K562 (cell line): ENCODE measurements at regions not wholly inside any gene's neighbourhood (a gene's known extent, or its start where the extent isn't known, plus 50 kb on each side); places are given as distances from the start of the nearest gene placed in this dataset.

ENCODE experiments used
- ATAC-seq: fragments of 200-7000 bp; cut with Tn5 transposase; 3 replicates; pipeline ENCODE4 v1.9.1; 2020; ENCODE audit warnings: moderate library complexity
- BruUV-seq: library from RNA; stranded (reverse); fragments of 400-500 nt; replicated peaks from 2 replicates; lab custom pipeline; 2021; lab: Mats Ljungman, UMichigan
- CTCF ChIA-PET: fragments of 300-600 bp; formaldehyde crosslinking; extraction: SDS; loops from one replicate; lab custom pipeline; 2021; ENCODE audit warnings: low intra/inter-chr PET ratio; lab: Yijun Ruan, JAX
- POLR2A ChIA-PET: fragments of 300-600, 350-650 bp; sonication (Branson Sonifier 250); formaldehyde crosslinking; extraction: SDS; loops from one replicate; lab custom pipeline; 2021; ENCODE audit warnings: antibody characterized with exemption, inconsistent platforms; lab: Yijun Ruan, JAX
- DNase-seq, 4 experiments: peaks; one replicate each; pipeline versions ENCODE4 v3.0.0 to v3.0.0-alpha.2; 2011 to 2018; ENCODE audit warnings: low spot score in 3 of 4, mixed read lengths in 3 of 4; ENCODE audit errors: extremely low read depth in 1 of 4
- FAIRE-seq: peaks from 2 replicates; lab custom pipeline; 2011; peaks lifted over from hg19 to GRCh38; lab: Jason Lieb, UNC
- H2AFZ ChIP-seq: 2 replicates; pipeline ENCODE4 v1.6.0; 2011; ENCODE audit warnings: low read depth, low read length, control low read depth, inconsistent platforms
- H3K27ac ChIP-seq: fragments of 200-600 bp; 3 replicates; pipeline ENCODE4 v1.8.0; 2011; ENCODE audit warnings: low read depth, mild to moderate bottlenecking, control low read depth, inconsistent platforms, low read length, moderate library complexity, mixed read lengths; ENCODE audit errors: extremely low read depth
- H3K27me3 ChIP-seq, 2 experiments: fragments of 300-600 bp in 1 of 2; 2 replicates in 1 of 2; 3 replicates in 1 of 2; pipeline versions ENCODE4 v1.6.0 to v1.8.0; 2011; ENCODE audit warnings: inconsistent platforms in 2 of 2, low read length in 2 of 2, mild to moderate bottlenecking in 1 of 2, mixed read lengths in 1 of 2, moderate library complexity in 1 of 2; ENCODE audit not compliant: control insufficient read depth in 2 of 2, insufficient read depth in 2 of 2
- H3K36me3 ChIP-seq: fragments of 300-600 bp; 3 replicates; pipeline ENCODE4 v1.8.0; 2011; ENCODE audit warnings: mild to moderate bottlenecking, low read length, inconsistent platforms; ENCODE audit not compliant: control insufficient read depth, insufficient read depth
- H3K4me1 ChIP-seq, 2 experiments: fragments of 200-600 bp in 1 of 2; replicated peaks in 1 of 2; 2 replicates in 1 of 2; 3 replicates in 1 of 2; pipeline versions ENCODE4 v1.5.1 to v1.8.0; 2011; ENCODE audit warnings: inconsistent platforms in 2 of 2, low read length in 2 of 2, mild to moderate bottlenecking in 1 of 2, mixed read lengths in 1 of 2, moderate library complexity in 1 of 2; ENCODE audit not compliant: control insufficient read depth in 2 of 2, insufficient read depth in 2 of 2
- H3K4me2 ChIP-seq: 2 replicates; pipeline ENCODE4 v1.6.1; 2011; ENCODE audit warnings: low read length, control low read depth, inconsistent platforms, mixed read lengths; ENCODE audit not compliant: insufficient read depth
- H3K4me3 ChIP-seq: fragments of 200-600 bp; sonication (generic), shearing (Covaris generic); 2 replicates; pipeline ENCODE4 v1.5.1; 2016; ENCODE audit warnings: control low read depth, inconsistent platforms
- H3K79me2 ChIP-seq: fragments of 200-600 bp; 3 replicates; pipeline ENCODE4 v1.8.0; 2011; ENCODE audit warnings: low read length, inconsistent platforms; ENCODE audit not compliant: control insufficient read depth, insufficient read depth
- H3K9ac ChIP-seq, 2 experiments: 2 replicates each; pipeline versions ENCODE4 v1.6.0 to v1.6.1; 2011; ENCODE audit warnings: low read depth in 2 of 2, low read length in 2 of 2, control low read depth in 1 of 2, inconsistent platforms in 1 of 2, mild to moderate bottlenecking in 1 of 2, mixed read lengths in 1 of 2; ENCODE audit not compliant: insufficient read depth in 1 of 2
- H3K9me1 ChIP-seq: one replicate; pipeline ENCODE4 v1.6.0; 2011; ENCODE audit warnings: inconsistent platforms, mild to moderate bottlenecking, low read length, moderate library complexity; ENCODE audit not compliant: control insufficient read depth, insufficient read depth
- H3K9me3 ChIP-seq: replicated peaks from 2 replicates; pipeline ENCODE4 v1.5.1; 2011; ENCODE audit warnings: low read depth, low read length, inconsistent platforms; ENCODE audit not compliant: control insufficient read depth, insufficient read depth
- H4K20me1 ChIP-seq: replicated peaks from 2 replicates; pipeline ENCODE4 v1.6.1; 2011; ENCODE audit warnings: low read length, inconsistent platforms, mixed read lengths; ENCODE audit not compliant: control insufficient read depth, insufficient read depth
- BACH1 ChIP-seq: fragments of 200-800 bp; sonication (Bioruptor generic); IDR thresholded peaks from 2 replicates; pipeline ENCODE4 v1.6.1; 2016; ENCODE audit warnings: missing genetic modification characterization, missing compliant biosample characterization
- ELF4 ChIP-seq: fragments of 450-650 bp; formaldehyde crosslinking; IDR thresholded peaks from 2 replicates; pipeline ENCODE4 v1.4.0; 2022; ENCODE audit warnings: missing genetic modification characterization
- EP300 ChIP-seq: IDR thresholded peaks from 2 replicates; pipeline ENCODE4 v1.6.1; 2012; ENCODE audit warnings: low read length, improper control_type of control experiment
- EWSR1 ChIP-seq: fragments of 450-650 bp; IDR thresholded peaks from 2 replicates; pipeline ENCODE4 v1.6.1; 2018; ENCODE audit warnings: borderline replicate concordance, mild to moderate bottlenecking, low read depth, moderate library complexity; ENCODE audit not compliant: partially characterized antibody
- GABPB1 ChIP-seq: sonication (generic); formaldehyde crosslinking; IDR thresholded peaks from 2 replicates; pipeline ENCODE4 v1.8.0; 2022; ENCODE audit warnings: mild to moderate bottlenecking, missing genetic modification reagents
- HSF4 ChIP-seq: fragments of 250-450 bp; sonication (Bioruptor Pico); IDR thresholded peaks from 2 replicates; pipeline ENCODE4 v2.1.2; 2022; ENCODE audit warnings: mild to moderate bottlenecking, moderate library complexity, borderline replicate concordance
- JUNB ChIP-seq: fragments of 450-650 bp; formaldehyde crosslinking; conservative IDR thresholded peaks from 2 replicates; pipeline ENCODE4 v1.4.0; 2020; ENCODE audit warnings: mild to moderate bottlenecking
- MTA1 ChIP-seq: fragments of 450-650 bp; IDR thresholded peaks from 2 replicates; pipeline ENCODE4 v1.6.1; 2017; ENCODE audit warnings: borderline replicate concordance
- RBM15 ChIP-seq: fragments of 200-400 bp; formaldehyde crosslinking; IDR thresholded peaks from 2 replicates; pipeline ENCODE4 v1.6.1; 2018; ENCODE audit warnings: mild to moderate bottlenecking, low read length, moderate library complexity; ENCODE audit not compliant: insufficient read depth
- RHOXF2B ChIP-seq: fragments of 250-450 bp; sonication (Bioruptor Pico); conservative IDR thresholded peaks from 2 replicates; pipeline ENCODE4 v1.5.1; 2021
- SRSF9 ChIP-seq: fragments of 200-400 bp; formaldehyde crosslinking; IDR thresholded peaks from 2 replicates; pipeline ENCODE4 v1.6.1; 2017; ENCODE audit warnings: low read depth, low read length, borderline replicate concordance
- ZFP1 ChIP-seq: fragments of 450-650 bp; formaldehyde crosslinking; IDR thresholded peaks from 2 replicates; pipeline ENCODE4 v1.4.0; 2020; ENCODE audit warnings: mild to moderate bottlenecking, mixed read lengths
- ZFP36 ChIP-seq: fragments of 150-350 bp; IDR thresholded peaks from 2 replicates; pipeline ENCODE4 v1.6.1; 2018; ENCODE audit warnings: low read length, low read depth; ENCODE audit not compliant: partially characterized antibody
- ZNF143 ChIP-seq: sonication (generic); formaldehyde crosslinking; IDR thresholded peaks from 2 replicates; pipeline ENCODE4 v1.9.0; 2022; ENCODE audit warnings: mild to moderate bottlenecking, missing genetic modification reagents
- ZNF232 ChIP-seq: sonication (generic); formaldehyde crosslinking; IDR thresholded peaks from 2 replicates; pipeline ENCODE4 v1.8.0; 2022; ENCODE audit warnings: mild to moderate bottlenecking, missing genetic modification reagents
- ZNF740 ChIP-seq, 3 experiments: fragments of 200-800 bp in 1 of 3; sonication (Bioruptor generic) in 1 of 3; sonication (generic) in 1 of 3; formaldehyde crosslinking in 1 of 3; IDR thresholded peaks; 2 replicates each; pipeline versions ENCODE4 v1.6.1 to v1.8.0; 2016 to 2022; ENCODE audit warnings: mild to moderate bottlenecking in 2 of 3, missing compliant biosample characterization in 2 of 3, missing genetic modification characterization in 2 of 3, missing genetic modification reagents in 1 of 3
- WGBS: fragments of 100-300 bp; shearing (Covaris generic); methylation state at CpG from one replicate; pipeline ENCODE4 v1.1.6; 2016; ENCODE audit warnings: low coverage, mixed read lengths; ENCODE audit not compliant: insufficient coverage; ENCODE audit errors: missing lambda C conversion rate; 5-methylcytosine and 5-hydroxymethylcytosine counted together
- in situ Hi-C: fragments of 300-500 bp; cut with MboI; formaldehyde crosslinking; loops from 4 replicates; pipeline ENCODE4 v1.15.0; 2018; ENCODE audit warnings: inconsistent platforms, mixed read lengths
- intact Hi-C: fragments of 100-400 bp; cut with micrococcal nuclease; formaldehyde crosslinking; loops from 2 replicates; pipeline ENCODE4 v1.14.2; 2022
- TF ChIP-seq, protein P1 (sequence below), 2 experiments: fragments of 200-800 bp in 1 of 2; sonication (Bioruptor generic) in 1 of 2; sonication (generic) in 1 of 2; formaldehyde crosslinking in 1 of 2; IDR thresholded peaks in 1 of 2; conservative IDR thresholded peaks in 1 of 2; 2 replicates each; pipeline versions ENCODE4 v1.5.0 to v1.6.1; 2016 to 2020; ENCODE audit warnings: missing compliant biosample characterization in 1 of 2, missing genetic modification characterization in 1 of 2, missing genetic modification reagents in 1 of 2
- TF ChIP-seq, protein P2 (sequence below): fragments of 450-650 bp; formaldehyde crosslinking; IDR thresholded peaks from 2 replicates; pipeline ENCODE4 v1.4.0; 2022; ENCODE audit warnings: mild to moderate bottlenecking, moderate library complexity

DNA sequence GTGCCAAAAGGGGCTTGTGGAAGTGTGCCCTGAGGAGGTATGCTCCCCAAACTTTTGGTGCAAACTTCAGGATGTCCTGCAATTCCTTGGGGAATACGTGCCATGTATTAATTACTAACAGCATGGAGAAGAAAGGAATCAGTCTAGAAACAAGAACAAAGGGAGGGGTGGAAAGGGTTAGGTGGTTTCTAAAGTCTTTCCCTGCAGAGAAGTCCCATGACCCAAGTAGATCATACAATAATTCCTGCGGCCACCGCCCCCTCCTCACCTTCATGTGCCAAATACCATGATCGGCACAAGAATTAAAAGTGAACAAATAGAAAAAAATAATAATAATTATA lies 258.2 kb downstream of the PLPP3 start:
- POLR2A ChIA-PET, result no interaction called here
- DNase-seq, result no peak
- FAIRE-seq, result no peak

DNA sequence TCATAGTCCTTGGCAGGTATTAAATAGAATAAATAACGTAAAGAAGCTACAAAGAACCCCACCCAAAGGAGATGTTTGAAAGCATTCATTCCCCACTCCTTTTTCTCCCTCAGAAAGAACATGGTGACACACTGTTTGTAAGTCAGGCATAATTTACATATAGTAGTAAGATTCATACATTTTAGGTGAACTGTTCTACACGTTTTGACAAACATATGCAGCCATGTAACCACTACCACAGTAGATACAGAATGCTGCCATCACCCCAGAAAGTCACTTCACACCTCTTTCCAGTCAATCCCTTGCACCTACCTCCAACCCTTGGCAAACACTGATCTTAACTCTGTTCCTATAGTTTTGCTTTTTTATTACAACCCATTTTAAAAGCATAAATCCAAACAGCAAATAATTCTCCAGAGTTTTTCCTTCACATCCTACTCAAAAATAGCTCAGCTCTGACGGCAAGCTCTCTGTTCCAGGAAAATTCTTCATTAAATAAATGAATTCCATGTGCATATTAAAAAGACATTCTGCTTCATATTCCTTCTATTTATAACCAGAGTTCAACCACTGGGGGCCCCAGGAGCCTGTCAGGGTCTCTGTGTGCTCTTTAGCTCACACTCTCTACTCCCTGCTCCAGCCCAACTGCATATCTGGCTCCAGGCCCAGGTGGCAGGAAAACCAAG lies 258.8 kb downstream of the PLPP3 start:
- in situ Hi-C loops, result no loop called here
- Histone ChIP-seq H3K27ac (no peak overlapping the region), H3K4me1 (no peaks in the 10 kb centered on the region), H3K4me2 (no peak overlapping the region), H3K36me3 (no peaks in the 10 kb centered on the region), H2AFZ (no peak overlapping the region), H4K20me1 (no peaks in the 10 kb centered on the region), H3K27me3 (no peaks in the 10 kb centered on the region), H3K4me3 (no peak overlapping the region), H3K9me1 (no peaks in the 10 kb centered on the region), H3K79me2 (no peaks in the 10 kb centered on the region), H3K9me3 (no peaks in the 10 kb centered on the region), H3K9ac (no peak overlapping the region)
- ATAC-seq, result no peak
- intact Hi-C loops, result no loop called here
- no peak for DNase-seq
- no TSS peak for BruUV-seq
- no peak for FAIRE-seq
- ChIA-PET CTCF (no interaction called here), POLR2A (interaction anchor here (0.7 kb wide), 1 partner anchor 310 kb away, joined by 3 read pairs; no protein-coding TSS in a partner anchor)
- 4% methylated on average over 3 of the region's 3 CpGs for WGBS
- TF ChIP-seq ZNF740 (CRISPR knock-in tag; IDR thresholded peaks at IDR 0.05) (no peak), ZNF740 (tag; IDR thresholded peaks at IDR 0.05) (no peak), JUNB (no peak), BACH1 (tag) (no peak), HSF4 (CRISPR knock-in tag) (no peak)
- TF ChIP-seq, protein P1, sequence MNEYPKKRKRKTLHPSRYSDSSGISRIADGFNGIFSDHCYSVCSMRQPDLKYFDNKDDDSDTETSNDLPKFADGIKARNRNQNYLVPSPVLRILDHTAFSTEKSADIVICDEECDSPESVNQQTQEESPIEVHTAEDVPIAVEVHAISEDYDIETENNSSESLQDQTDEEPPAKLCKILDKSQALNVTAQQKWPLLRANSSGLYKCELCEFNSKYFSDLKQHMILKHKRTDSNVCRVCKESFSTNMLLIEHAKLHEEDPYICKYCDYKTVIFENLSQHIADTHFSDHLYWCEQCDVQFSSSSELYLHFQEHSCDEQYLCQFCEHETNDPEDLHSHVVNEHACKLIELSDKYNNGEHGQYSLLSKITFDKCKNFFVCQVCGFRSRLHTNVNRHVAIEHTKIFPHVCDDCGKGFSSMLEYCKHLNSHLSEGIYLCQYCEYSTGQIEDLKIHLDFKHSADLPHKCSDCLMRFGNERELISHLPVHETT (CRISPR knock-in tag; conservative IDR thresholded peaks at IDR 0.05 in 1 of 2, IDR thresholded peaks at IDR 0.05 in 1 of 2), result no peak
- TF ChIP-seq, protein P2, sequence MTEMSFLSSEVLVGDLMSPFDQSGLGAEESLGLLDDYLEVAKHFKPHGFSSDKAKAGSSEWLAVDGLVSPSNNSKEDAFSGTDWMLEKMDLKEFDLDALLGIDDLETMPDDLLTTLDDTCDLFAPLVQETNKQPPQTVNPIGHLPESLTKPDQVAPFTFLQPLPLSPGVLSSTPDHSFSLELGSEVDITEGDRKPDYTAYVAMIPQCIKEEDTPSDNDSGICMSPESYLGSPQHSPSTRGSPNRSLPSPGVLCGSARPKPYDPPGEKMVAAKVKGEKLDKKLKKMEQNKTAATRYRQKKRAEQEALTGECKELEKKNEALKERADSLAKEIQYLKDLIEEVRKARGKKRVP (CRISPR knock-in tag), result no peak

More for the DNA sequence above, 258.2 kb downstream of the PLPP3 start:
- BruUV-seq, result no TSS peak
- Histone ChIP-seq H3K9ac (no peak overlapping the region), H3K36me3 (no peaks in the 10 kb centered on the region), H3K27me3 (no peaks in the 10 kb centered on the region), H3K4me1 (no peaks in the 10 kb centered on the region), H2AFZ (no peak overlapping the region), H3K79me2 (no peaks in the 10 kb centered on the region), H4K20me1 (no peaks in the 10 kb centered on the region), H3K4me2 (no peak overlapping the region), H3K9me3 (no peaks in the 10 kb centered on the region), H3K27ac (no peak overlapping the region), H3K9me1 (no peaks in the 10 kb centered on the region), H3K4me3 (no peak overlapping the region)
- no peak for ATAC-seq
- intact Hi-C loops (no loop called here), in situ Hi-C loops (no loop called here)
- CTCF ChIA-PET, result no interaction called here
- TF ChIP-seq MTA1, result no peak
- no peak for TF ChIP-seq ZNF232 (CRISPR knock-in tag)
- TF ChIP-seq ELF4 (CRISPR knock-in tag), result no peak
- no peak for TF ChIP-seq ZNF143 (CRISPR knock-in tag)
- TF ChIP-seq GABPB1, result no peak
- no peak for TF ChIP-seq ZFP1
- no peak for TF ChIP-seq SRSF9
- TF ChIP-seq EP300, result no peak
- TF ChIP-seq RHOXF2B (CRISPR knock-in tag), result no peak
- TF ChIP-seq ZFP36, result no peak
- no peak for TF ChIP-seq RBM15
- TF ChIP-seq EWSR1, result no peak
- 2% methylated on average over 4 of the region's 4 CpGs for WGBS
